HCT116 (cell line): ENCODE measurements at regions not wholly inside any gene's neighbourhood (a gene's known extent, or its start where the extent isn't known, plus 50 kb on each side); places are given as distances from the start of the nearest gene placed in this dataset.

Experiments used
- ATAC-seq: fragments of 200-7000 bp; cut with Tn5 transposase; 2 replicates; pipeline ENCODE4 v1.9.1; 2020; ENCODE audit warnings: mild to moderate bottlenecking, moderate library complexity
- BruUV-seq: library from RNA; stranded (reverse); fragments of 400-500 nt; replicated peaks from 2 replicates; lab custom pipeline; 2021; lab: Mats Ljungman, UMichigan
- CTCF ChIA-PET: fragments of 300-600 bp; sonication (Branson Sonifier 250); formaldehyde crosslinking; loops from one replicate; lab custom pipeline; 2021; ENCODE audit warnings: antibody characterized with exemption; lab: Charles Lee
- POLR2A ChIA-PET: fragments of 300-600, 350-600 bp; sonication (Branson Sonifier 250); formaldehyde crosslinking; loops from one replicate; lab custom pipeline; 2021; ENCODE audit warnings: antibody characterized with exemption; lab: Charles Lee
- RAD21 ChIA-PET, 2 experiments: fragments of 300-600 bp; sonication (Branson Sonifier 250); formaldehyde crosslinking; loops; one replicate each; lab custom pipeline; 2023; ENCODE audit warnings: low total read pairs in 2 of 2; ENCODE audit not compliant: uncharacterized antibody in 2 of 2, unreplicated experiment in 2 of 2, low non-redundant PET in 1 of 2; lab: Charles Lee
- DNase-seq: peaks from one replicate; pipeline ENCODE4 v3.0.0-alpha.2; 2010; ENCODE audit warnings: low read depth, low spot score
- H2AFZ ChIP-seq: fragments of 200-600 bp; shearing (Covaris generic), sonication (generic); 2 replicates; pipeline ENCODE4 v1.6.1; 2017; ENCODE audit warnings: low read depth, mixed run types, mixed read lengths, antibody characterized with exemption, low read length; ENCODE audit not compliant: poor library complexity, severe bottlenecking
- H3K27ac ChIP-seq: 2 replicates; pipeline ENCODE4 v1.5.1; 2012; ENCODE audit warnings: low read depth, low read length
- H3K27me3 ChIP-seq: fragments of 200-600 bp; sonication (generic); 2 replicates; pipeline ENCODE4 v1.6.1; 2016; ENCODE audit warnings: mixed run types, low read length, mixed read lengths; ENCODE audit not compliant: insufficient read depth
- H3K36me3 ChIP-seq, 2 experiments: fragments of 200-500 bp in 1 of 2; fragments of 200-600 bp in 1 of 2; sonication (Bioruptor generic) in 1 of 2; sonication (generic) in 1 of 2; 2 replicates each; pipeline versions ENCODE4 v1.5.1 to v1.6.1; 2014 to 2016; ENCODE audit warnings: low read length in 2 of 2, inconsistent platforms in 1 of 2, mixed read lengths in 1 of 2, mixed run types in 1 of 2; ENCODE audit not compliant: insufficient read depth in 2 of 2, control insufficient read depth in 1 of 2
- H3K4me1 ChIP-seq, 2 experiments: fragments of 200-600 bp in 1 of 2; sonication (generic) in 1 of 2; 2 replicates each; pipeline versions ENCODE4 v1.5.1 to v1.6.1; 2012 to 2017; ENCODE audit warnings: low read length in 2 of 2, inconsistent platforms in 1 of 2, mild to moderate bottlenecking in 1 of 2, mixed read lengths in 1 of 2, mixed run types in 1 of 2, moderate library complexity in 1 of 2; ENCODE audit not compliant: insufficient read depth in 2 of 2, control insufficient read depth in 1 of 2
- H3K4me2 ChIP-seq: fragments of 200-600 bp; sonication (generic); 2 replicates; pipeline ENCODE4 v1.6.1; 2017; ENCODE audit warnings: mixed run types, low read length, mixed read lengths
- H3K4me3 ChIP-seq, 2 experiments: fragments of 200-600 bp in 1 of 2; sonication (generic) in 1 of 2; replicated peaks in 1 of 2; 2 replicates each; pipeline ENCODE4 v1.5.1; 2011 to 2016; ENCODE audit warnings: low read length in 2 of 2, control low read depth in 1 of 2, low read depth in 1 of 2, mild to moderate bottlenecking in 1 of 2, mixed read lengths in 1 of 2, mixed run types in 1 of 2
- H3K79me2 ChIP-seq: fragments of 200-600 bp; sonication (generic); 2 replicates; pipeline ENCODE4 v1.6.1; 2017; ENCODE audit warnings: mild to moderate bottlenecking, mixed run types, low read length, moderate library complexity, mixed read lengths; ENCODE audit not compliant: insufficient read depth
- H3K9ac ChIP-seq: fragments of 200-600 bp; sonication (generic); 2 replicates; pipeline ENCODE4 v1.6.1; 2016; ENCODE audit warnings: low read length, mixed read lengths
- H3K9me2 ChIP-seq: fragments of 200-600 bp; sonication (generic), shearing (Covaris generic); 2 replicates; pipeline ENCODE4 v1.6.1; 2017; ENCODE audit warnings: mixed run types, mild to moderate bottlenecking, moderate library complexity; ENCODE audit not compliant: insufficient read depth
- H3K9me3 ChIP-seq, 2 experiments: fragments of 200-500 bp in 1 of 2; fragments of 200-600 bp in 1 of 2; sonication (Bioruptor generic) in 1 of 2; sonication (generic) in 1 of 2; 2 replicates each; pipeline ENCODE4 v1.6.1; 2014 to 2017; ENCODE audit warnings: low read length in 2 of 2, mixed read lengths in 2 of 2, inconsistent platforms in 1 of 2, low read depth in 1 of 2, mild to moderate bottlenecking in 1 of 2, mixed run types in 1 of 2, moderate library complexity in 1 of 2; ENCODE audit not compliant: control insufficient read depth in 1 of 2, insufficient read depth in 1 of 2
- H4K20me1 ChIP-seq: fragments of 200-600 bp; sonication (generic), shearing (Covaris generic); 2 replicates; pipeline ENCODE4 v1.6.1; 2017; ENCODE audit warnings: mixed run types, mild to moderate bottlenecking, moderate library complexity; ENCODE audit not compliant: insufficient read depth
- CBX3 ChIP-seq: IDR thresholded peaks from 2 replicates; pipeline ENCODE4 v1.6.1; 2012; ENCODE audit warnings: low read depth
- CEBPB ChIP-seq: IDR thresholded peaks from 2 replicates; pipeline ENCODE4 v1.6.1; 2012; ENCODE audit warnings: low read depth
- EGR1 ChIP-seq: IDR thresholded peaks from 2 replicates; pipeline ENCODE4 v1.6.1; 2012; ENCODE audit warnings: low read depth
- ELF1 ChIP-seq: IDR thresholded peaks from 2 replicates; pipeline ENCODE4 v1.6.1; 2012; ENCODE audit warnings: low read depth, borderline replicate concordance
- EZH2 ChIP-seq: fragments of 200-600 bp; sonication (generic); IDR thresholded peaks from 2 replicates; pipeline ENCODE4 v1.6.1; 2017; ENCODE audit warnings: antibody characterized with exemption, mixed run types
- EZH2phosphoT487 ChIP-seq: fragments of 200-600 bp; IDR thresholded peaks from 2 replicates; pipeline ENCODE4 v1.6.1; 2018; ENCODE audit warnings: antibody characterized with exemption, borderline replicate concordance
- FOSL1 ChIP-seq: IDR thresholded peaks from 2 replicates; pipeline ENCODE4 v1.6.1; 2012; ENCODE audit warnings: low read depth
- JUND ChIP-seq: IDR thresholded peaks from 2 replicates; pipeline ENCODE4 v1.6.1; 2012
- POLR2A ChIP-seq: IDR thresholded peaks from 2 replicates; pipeline ENCODE4 v1.7.0; 2011; ENCODE audit warnings: borderline replicate concordance; ENCODE audit not compliant: insufficient read depth, insufficient read length; ENCODE audit errors: extremely low read depth
- POLR2AphosphoS5 ChIP-seq: IDR thresholded peaks from 2 replicates; pipeline ENCODE4 v1.6.1; 2011; ENCODE audit warnings: mild to moderate bottlenecking, low read depth, low read length, moderate library complexity
- SIN3A ChIP-seq: IDR thresholded peaks from 2 replicates; pipeline ENCODE4 v1.6.1; 2012; ENCODE audit warnings: low read depth
- SP1 ChIP-seq: IDR thresholded peaks from 2 replicates; pipeline ENCODE4 v1.6.1; 2012; ENCODE audit warnings: low read depth
- SRF ChIP-seq: IDR thresholded peaks from 2 replicates; pipeline ENCODE4 v1.6.1; 2012; ENCODE audit warnings: low read depth
- TCF7L2 ChIP-seq: IDR thresholded peaks from 2 replicates; pipeline ENCODE4 v1.7.0; 2011; ENCODE audit warnings: borderline replicate concordance, inconsistent platforms; ENCODE audit not compliant: insufficient read depth, insufficient read length; ENCODE audit errors: extremely low read depth
- YY1 ChIP-seq: IDR thresholded peaks from 2 replicates; pipeline ENCODE4 v1.6.1; 2011; ENCODE audit warnings: low read length, low read depth, moderate library complexity, mild to moderate bottlenecking; ENCODE audit not compliant: insufficient replicate concordance; ENCODE audit errors: extremely low read depth
- ZFX ChIP-seq: fragments of 450-650 bp; IDR thresholded peaks from 2 replicates; pipeline ENCODE4 v1.6.1; 2017
- intact Hi-C: fragments of 100-400 bp; cut with micrococcal nuclease; formaldehyde crosslinking; loops from 2 replicates; pipeline ENCODE4 v1.10.0; 2022
- TF ChIP-seq, protein P1 (sequence below), 3 experiments: fragments of 200-600 bp in 1 of 3; sonication (generic) in 1 of 3; IDR thresholded peaks in 2 of 3; conservative IDR thresholded peaks in 1 of 3; 2 replicates each; pipeline ENCODE4 v1.5.1; 2012 to 2017; ENCODE audit warnings: low read depth in 2 of 3, low read length in 2 of 3, antibody characterized with exemption in 1 of 3, borderline replicate concordance in 1 of 3, control low read depth in 1 of 3, mild to moderate bottlenecking in 1 of 3, mixed read lengths in 1 of 3, mixed run types in 1 of 3, moderate library complexity in 1 of 3; ENCODE audit not compliant: insufficient read depth in 1 of 3
- TF ChIP-seq, protein P2 (sequence below): IDR thresholded peaks from 2 replicates; pipeline ENCODE4 v1.6.1; 2011; ENCODE audit warnings: mild to moderate bottlenecking, low read length, moderate library complexity; ENCODE audit not compliant: insufficient replicate concordance; ENCODE audit errors: extremely low read depth
- TF ChIP-seq, protein P3 (sequence below): IDR thresholded peaks from 2 replicates; pipeline ENCODE4 v1.6.1; 2012; ENCODE audit warnings: low read depth
- TF ChIP-seq, protein P4 (sequence below): IDR thresholded peaks from 2 replicates; pipeline ENCODE4 v1.6.1; 2012

- intact Hi-C loops, result no loop called here
- H3K9me3 ChIP-seq, result no peaks in the 10 kb centered on the region
- no TSS peak for BruUV-seq
- no peaks in the 10 kb centered on the region for H3K27me3 ChIP-seq
- H3K9me2 ChIP-seq, result no peaks in the 10 kb centered on the region
- H3K9ac ChIP-seq, result no peak overlapping the region
- ATAC-seq (no peak), DNase-seq (no peak)
- no peak overlapping the region for H3K27ac ChIP-seq
- no peaks in the 10 kb centered on the region for H4K20me1 ChIP-seq
- POLR2A ChIA-PET, result no interaction called here
- H3K79me2 ChIP-seq, result no peaks in the 10 kb centered on the region
- no peaks in the 10 kb centered on the region for H3K4me1 ChIP-seq
- H3K4me2 ChIP-seq, result no peak overlapping the region
- no peak overlapping the region for H2AFZ ChIP-seq
- TF ChIP-seq FOSL1, result no peak
- no peak for TF ChIP-seq YY1
- no peak for TF ChIP-seq ELF1
- no peak for TF ChIP-seq EZH2
- no peak for TF ChIP-seq EZH2phosphoT487
- TF ChIP-seq CBX3, result no peak
- no peak for TF ChIP-seq SRF
- TF ChIP-seq SP1, result no peak
- TF ChIP-seq POLR2AphosphoS5, result no peak
- TF ChIP-seq, protein P1, sequence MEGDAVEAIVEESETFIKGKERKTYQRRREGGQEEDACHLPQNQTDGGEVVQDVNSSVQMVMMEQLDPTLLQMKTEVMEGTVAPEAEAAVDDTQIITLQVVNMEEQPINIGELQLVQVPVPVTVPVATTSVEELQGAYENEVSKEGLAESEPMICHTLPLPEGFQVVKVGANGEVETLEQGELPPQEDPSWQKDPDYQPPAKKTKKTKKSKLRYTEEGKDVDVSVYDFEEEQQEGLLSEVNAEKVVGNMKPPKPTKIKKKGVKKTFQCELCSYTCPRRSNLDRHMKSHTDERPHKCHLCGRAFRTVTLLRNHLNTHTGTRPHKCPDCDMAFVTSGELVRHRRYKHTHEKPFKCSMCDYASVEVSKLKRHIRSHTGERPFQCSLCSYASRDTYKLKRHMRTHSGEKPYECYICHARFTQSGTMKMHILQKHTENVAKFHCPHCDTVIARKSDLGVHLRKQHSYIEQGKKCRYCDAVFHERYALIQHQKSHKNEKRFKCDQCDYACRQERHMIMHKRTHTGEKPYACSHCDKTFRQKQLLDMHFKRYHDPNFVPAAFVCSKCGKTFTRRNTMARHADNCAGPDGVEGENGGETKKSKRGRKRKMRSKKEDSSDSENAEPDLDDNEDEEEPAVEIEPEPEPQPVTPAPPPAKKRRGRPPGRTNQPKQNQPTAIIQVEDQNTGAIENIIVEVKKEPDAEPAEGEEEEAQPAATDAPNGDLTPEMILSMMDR (IDR thresholded peaks at IDR 0.05 in 2 of 3, conservative IDR thresholded peaks at IDR 0.05 in 1 of 3; ENCODE audit: borderline replicate concordance in 1 of 3, insufficient read depth in 1 of 3, low read depth in 2 of 3, low read length in 2 of 3), result no peak
- TF ChIP-seq EGR1, result no peak
- no peak for TF ChIP-seq TCF7L2
- TF ChIP-seq JUND, result no peak
- no peak for TF ChIP-seq CEBPB
- no peak for TF ChIP-seq SIN3A
- TF ChIP-seq, protein P2, sequence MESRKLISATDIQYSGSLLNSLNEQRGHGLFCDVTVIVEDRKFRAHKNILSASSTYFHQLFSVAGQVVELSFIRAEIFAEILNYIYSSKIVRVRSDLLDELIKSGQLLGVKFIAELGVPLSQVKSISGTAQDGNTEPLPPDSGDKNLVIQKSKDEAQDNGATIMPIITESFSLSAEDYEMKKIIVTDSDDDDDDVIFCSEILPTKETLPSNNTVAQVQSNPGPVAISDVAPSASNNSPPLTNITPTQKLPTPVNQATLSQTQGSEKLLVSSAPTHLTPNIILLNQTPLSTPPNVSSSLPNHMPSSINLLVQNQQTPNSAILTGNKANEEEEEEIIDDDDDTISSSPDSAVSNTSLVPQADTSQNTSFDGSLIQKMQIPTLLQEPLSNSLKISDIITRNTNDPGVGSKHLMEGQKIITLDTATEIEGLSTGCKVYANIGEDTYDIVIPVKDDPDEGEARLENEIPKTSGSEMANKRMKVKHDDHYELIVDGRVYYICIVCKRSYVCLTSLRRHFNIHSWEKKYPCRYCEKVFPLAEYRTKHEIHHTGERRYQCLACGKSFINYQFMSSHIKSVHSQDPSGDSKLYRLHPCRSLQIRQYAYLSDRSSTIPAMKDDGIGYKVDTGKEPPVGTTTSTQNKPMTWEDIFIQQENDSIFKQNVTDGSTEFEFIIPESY, result no peak
- TF ChIP-seq, protein P3, sequence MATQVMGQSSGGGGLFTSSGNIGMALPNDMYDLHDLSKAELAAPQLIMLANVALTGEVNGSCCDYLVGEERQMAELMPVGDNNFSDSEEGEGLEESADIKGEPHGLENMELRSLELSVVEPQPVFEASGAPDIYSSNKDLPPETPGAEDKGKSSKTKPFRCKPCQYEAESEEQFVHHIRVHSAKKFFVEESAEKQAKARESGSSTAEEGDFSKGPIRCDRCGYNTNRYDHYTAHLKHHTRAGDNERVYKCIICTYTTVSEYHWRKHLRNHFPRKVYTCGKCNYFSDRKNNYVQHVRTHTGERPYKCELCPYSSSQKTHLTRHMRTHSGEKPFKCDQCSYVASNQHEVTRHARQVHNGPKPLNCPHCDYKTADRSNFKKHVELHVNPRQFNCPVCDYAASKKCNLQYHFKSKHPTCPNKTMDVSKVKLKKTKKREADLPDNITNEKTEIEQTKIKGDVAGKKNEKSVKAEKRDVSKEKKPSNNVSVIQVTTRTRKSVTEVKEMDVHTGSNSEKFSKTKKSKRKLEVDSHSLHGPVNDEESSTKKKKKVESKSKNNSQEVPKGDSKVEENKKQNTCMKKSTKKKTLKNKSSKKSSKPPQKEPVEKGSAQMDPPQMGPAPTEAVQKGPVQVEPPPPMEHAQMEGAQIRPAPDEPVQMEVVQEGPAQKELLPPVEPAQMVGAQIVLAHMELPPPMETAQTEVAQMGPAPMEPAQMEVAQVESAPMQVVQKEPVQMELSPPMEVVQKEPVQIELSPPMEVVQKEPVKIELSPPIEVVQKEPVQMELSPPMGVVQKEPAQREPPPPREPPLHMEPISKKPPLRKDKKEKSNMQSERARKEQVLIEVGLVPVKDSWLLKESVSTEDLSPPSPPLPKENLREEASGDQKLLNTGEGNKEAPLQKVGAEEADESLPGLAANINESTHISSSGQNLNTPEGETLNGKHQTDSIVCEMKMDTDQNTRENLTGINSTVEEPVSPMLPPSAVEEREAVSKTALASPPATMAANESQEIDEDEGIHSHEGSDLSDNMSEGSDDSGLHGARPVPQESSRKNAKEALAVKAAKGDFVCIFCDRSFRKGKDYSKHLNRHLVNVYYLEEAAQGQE, result no peak
- TF ChIP-seq ZFX, result no peak
- TF ChIP-seq POLR2A, result no peak
- TF ChIP-seq, protein P4, sequence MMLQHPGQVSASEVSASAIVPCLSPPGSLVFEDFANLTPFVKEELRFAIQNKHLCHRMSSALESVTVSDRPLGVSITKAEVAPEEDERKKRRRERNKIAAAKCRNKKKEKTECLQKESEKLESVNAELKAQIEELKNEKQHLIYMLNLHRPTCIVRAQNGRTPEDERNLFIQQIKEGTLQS, result no peak
- H3K4me3 ChIP-seq, result no peak overlapping the region
- CTCF ChIA-PET, result no interaction called here
- no peaks in the 10 kb centered on the region for H3K36me3 ChIP-seq
- RAD21 ChIA-PET, result no interaction called here
These were observed 131.1 kb upstream of the ZNF462 start for GRCh38 chr9:106731910-106732309.
